ENCODE measurements at regions not wholly inside any gene's neighbourhood (a gene's known extent, or its start where the extent isn't known, plus 50 kb on each side); places are given as distances from the start of the nearest gene placed in this dataset.
A peak's percentile ranks its signal among the peaks of the same experiment; 100 is the strongest.

- no peaks in the 10 kb centered on the region for H3K36me3 ChIP-seq (ENCODE audit: control insufficient read depth in 2 of 4, insufficient read depth in 4 of 4, low read length in 3 of 4)
- H3K9ac ChIP-seq (replicated peaks in 1 of 4; ENCODE audit: extremely low read depth in 1 of 4, low read depth in 3 of 4, low read length in 3 of 4), result no peak overlapping the region
- no peak overlapping the region for H2BK5ac ChIP-seq (ENCODE audit: low read depth, low read length)
- no peak overlapping the region for H3K56ac ChIP-seq (replicated peaks; ENCODE audit: insufficient read length, low read depth, low read length)
- ChIA-PET CTCF (ENCODE audit: partially characterized antibody) (interaction anchor here (0.6 to 1.2 kb wide), 2 partner anchors 23 to 274 kb away, joined by 3 read pairs; no protein-coding TSS in a partner anchor), POLR2A (ENCODE audit: partially characterized antibody) (no interaction called here)
- H3K4me2 ChIP-seq (ENCODE audit: insufficient read depth in 1 of 2, low read depth in 2 of 2, low read length in 2 of 2), result no peak overlapping the region
- H2AFZ ChIP-seq (ENCODE audit: low read length), result no peak overlapping the region
- FAIRE-seq (no peak), DNase-seq (ENCODE audit: low read depth in 1 of 2, low spot score in 2 of 2) (no peak)
- H3K4me1 ChIP-seq (replicated peaks in 1 of 4; ENCODE audit: control insufficient read depth in 3 of 4, insufficient read depth in 4 of 4, low read length in 3 of 4), result no peaks in the 10 kb centered on the region
- no peak overlapping the region for H3K23ac ChIP-seq (ENCODE audit: insufficient read length)
- no peaks in the 10 kb centered on the region for H4K20me1 ChIP-seq (replicated peaks in 1 of 2; ENCODE audit: control insufficient read depth in 1 of 2, insufficient read depth in 2 of 2, low read length in 2 of 2)
- no peaks in the 10 kb centered on the region for H3K9me3 ChIP-seq (ENCODE audit: insufficient read depth in 2 of 2, low read depth in 1 of 2, low read length in 1 of 2)
- 92% methylated on average over 4 of the region's 4 CpGs; no CpG with 5 or more reads in 1 of the 2 experiments for WGBS, 2 experiments (ENCODE audit: extremely low coverage in 1 of 2, insufficient coverage in 1 of 2, insufficient read length in 1 of 2, insufficient replicate concordance in 2 of 2, low coverage in 1 of 2, low lambda C conversion rate in 2 of 2, missing lambda C conversion rate in 1 of 2)
- H2BK120ac ChIP-seq (replicated peaks; ENCODE audit: low read depth, low read length), result no peak overlapping the region
- H2BK20ac ChIP-seq (ENCODE audit: low read length), result 0 out of 2 replicates have a peak overlapping the region, but pooled peaks have one; percentile 26
- no peak overlapping the region for H3K4me3 ChIP-seq (ENCODE audit: extremely low read depth in 1 of 4, insufficient read depth in 2 of 4, low read depth in 3 of 4, low read length in 4 of 4)
- H2BK15ac ChIP-seq (ENCODE audit: low read length), result no peak overlapping the region
- H3K18ac ChIP-seq (ENCODE audit: extremely low read depth, low read length), result no peak overlapping the region
- H4K91ac ChIP-seq (replicated peaks; ENCODE audit: insufficient read length, low read length), result no peak overlapping the region
- no peaks in the 10 kb centered on the region for H3K79me1 ChIP-seq (ENCODE audit: low read depth, low read length)
- H3K23me2 ChIP-seq (ENCODE audit: low read depth, low read length), result no peaks in the 10 kb centered on the region
- H3K14ac ChIP-seq (ENCODE audit: insufficient read length), result no peak overlapping the region
- no peak overlapping the region for H3K4ac ChIP-seq (replicated peaks; ENCODE audit: insufficient read length, low read depth, low read length)
- H4K8ac ChIP-seq (ENCODE audit: extremely low read depth, insufficient read depth, low read length), result no peak overlapping the region
- no peak overlapping the region for H3K27ac ChIP-seq (ENCODE audit: low read depth, low read length)
- no peaks in the 10 kb centered on the region for H3K79me2 ChIP-seq (ENCODE audit: control insufficient read depth in 1 of 2, insufficient read depth in 2 of 2, low read length in 2 of 2)
- no peak overlapping the region for H4K5ac ChIP-seq (ENCODE audit: insufficient read length, low read depth, low read length)
- 0 out of 2 replicates have a peak overlapping the region, but pooled peaks have one; percentile 16 for H2AK5ac ChIP-seq (ENCODE audit: low read depth, low read length)
- H2BK12ac ChIP-seq (ENCODE audit: low read depth, low read length), result no peak overlapping the region
- H3K27me3 ChIP-seq (replicated peaks in 1 of 4; ENCODE audit: control insufficient read depth in 3 of 4, extremely low read depth in 1 of 4, insufficient read depth in 3 of 4, low read length in 3 of 4), result no peaks in the 10 kb centered on the region
- TF ChIP-seq POLR2AphosphoS5 (IDR thresholded peaks at IDR 0.05; ENCODE audit: low read depth, low read length), result no peak
- TF ChIP-seq HDAC6 (IDR thresholded peaks at IDR 0.05; ENCODE audit: low read depth, low read length), result no peak
- TF ChIP-seq ZNF274 (IDR thresholded peaks at IDR 0.05; ENCODE audit: borderline replicate concordance, extremely low read depth, low read length), result no peak
- no peak for TF ChIP-seq BACH1 (IDR thresholded peaks at IDR 0.05; ENCODE audit: low read length)
- TF ChIP-seq TEAD4 (IDR thresholded peaks at IDR 0.05; ENCODE audit: low read depth, low read length), result no peak
- TF ChIP-seq PHF8 (conservative IDR thresholded peaks at IDR 0.05; ENCODE audit: low read depth, low read length), result no peak
- no peak for TF ChIP-seq YY1 (IDR thresholded peaks at IDR 0.05; ENCODE audit: low read depth, low read length)
- TF ChIP-seq CREB1 (IDR thresholded peaks at IDR 0.05), result no peak
- no peak for TF ChIP-seq TAF7 (optimal IDR thresholded peaks at IDR 0.05; ENCODE audit: borderline replicate concordance, low read depth, low read length)
- no peak for TF ChIP-seq GABPA (IDR thresholded peaks at IDR 0.05; ENCODE audit: borderline replicate concordance, insufficient read depth, low read length)
- no peak for TF ChIP-seq EGR1 (IDR thresholded peaks at IDR 0.05; ENCODE audit: borderline replicate concordance, low read depth, low read length)
- TF ChIP-seq ASH2L (IDR thresholded peaks at IDR 0.05; ENCODE audit: low read length), result no peak
- no peak for TF ChIP-seq JUN (IDR thresholded peaks at IDR 0.05; ENCODE audit: low read depth, low read length)
- no peak for TF ChIP-seq TCF12 (IDR thresholded peaks at IDR 0.05; ENCODE audit: low read depth, low read length)
- TF ChIP-seq KDM5A (IDR thresholded peaks at IDR 0.05; ENCODE audit: low read length), result no peak
- no peak for TF ChIP-seq RNF2 (IDR thresholded peaks at IDR 0.05; ENCODE audit: borderline replicate concordance, low read depth, low read length, missing control alignments, poor library complexity, severe bottlenecking)
Observed at GRCh38 chr2:55992455-55992854, 68.9 kb upstream of the EFEMP1 start.

Measured in H1 (cell line).